Activated naive CD4-positive, alpha-beta T cell treated with anti-CD3 and anti-CD28 coated beads, Interleukin-2, amount 50 U/mL, for 24 hours (primary cell): ENCODE measurements at regions not wholly inside any gene's neighbourhood (a gene's known extent, or its start where the extent isn't known, plus 50 kb on each side); places are given as distances from the start of the nearest gene placed in this dataset.
"Not testable (repeated sequence)": the region's sequence is repeated elsewhere in the genome, so short reads cannot be mapped to it uniquely, and the experiment has no call there.

Experiments
- H3K27ac Mint-ChIP-seq: one replicate; pipeline ENCODE4 v1.8.0; 2021; ENCODE audit warnings: mild to moderate bottlenecking, mixed read lengths
- H3K27me3 Mint-ChIP-seq: one replicate; pipeline ENCODE4 v1.8.0; 2021; ENCODE audit warnings: mixed read lengths
- H3K36me3 Mint-ChIP-seq: one replicate; pipeline ENCODE4 v1.8.0; 2021; ENCODE audit warnings: mixed read lengths
- H3K4me1 Mint-ChIP-seq: one replicate; pipeline ENCODE4 v1.8.0; 2021; ENCODE audit warnings: mixed read lengths
- H3K4me3 Mint-ChIP-seq: one replicate; pipeline ENCODE4 v1.8.0; 2021; ENCODE audit warnings: mild to moderate bottlenecking, mixed read lengths
- H3K9me3 Mint-ChIP-seq: one replicate; pipeline ENCODE4 v1.8.0; 2021; ENCODE audit warnings: mixed read lengths

GRCh38 chr1:181206979-181207790, 118.7 kb downstream of the IER5 start:
- H3K9me3 Mint-ChIP-seq = no peaks in the 10 kb centered on the region
- no peaks in the 10 kb centered on the region for H3K27me3 Mint-ChIP-seq
- no peaks in the 10 kb centered on the region for H3K4me1 Mint-ChIP-seq
- no peak overlapping the region for H3K27ac Mint-ChIP-seq
- no peak overlapping the region for H3K4me3 Mint-ChIP-seq
- H3K36me3 Mint-ChIP-seq = no peaks in the 10 kb centered on the region

- H3K27ac Mint-ChIP-seq = no peak overlapping the region
- no peaks in the 10 kb centered on the region for H3K4me1 Mint-ChIP-seq
- H3K27me3 Mint-ChIP-seq = no peaks in the 10 kb centered on the region
- H3K36me3 Mint-ChIP-seq = no peaks in the 10 kb centered on the region
- H3K4me3 Mint-ChIP-seq = no peak overlapping the region
- no peaks in the 10 kb centered on the region for H3K9me3 Mint-ChIP-seq
These were observed 119.6 kb downstream of the IER5 start for GRCh38 chr1:181208083-181208482.

- Mint-ChIP-seq H3K4me1 (no peaks in the 10 kb centered on the region), H3K4me3 (no peak overlapping the region), H3K27me3 (no peaks in the 10 kb centered on the region), H3K36me3 (no peaks in the 10 kb centered on the region), H3K27ac (no peak overlapping the region), H3K9me3 (no peaks in the 10 kb centered on the region)
These were observed 120.5 kb downstream of the IER5 start for GRCh38 chr1:181208967-181209366.

GRCh38 chr1:181213056-181213455, 124.6 kb downstream of the IER5 start:
- Mint-ChIP-seq H3K27ac (no peak overlapping the region), H3K4me3 (no peak overlapping the region), H3K27me3 (no peaks in the 10 kb centered on the region), H3K4me1 (no peaks in the 10 kb centered on the region), H3K36me3 (no peaks in the 10 kb centered on the region), H3K9me3 (no peaks in the 10 kb centered on the region)

DNA sequence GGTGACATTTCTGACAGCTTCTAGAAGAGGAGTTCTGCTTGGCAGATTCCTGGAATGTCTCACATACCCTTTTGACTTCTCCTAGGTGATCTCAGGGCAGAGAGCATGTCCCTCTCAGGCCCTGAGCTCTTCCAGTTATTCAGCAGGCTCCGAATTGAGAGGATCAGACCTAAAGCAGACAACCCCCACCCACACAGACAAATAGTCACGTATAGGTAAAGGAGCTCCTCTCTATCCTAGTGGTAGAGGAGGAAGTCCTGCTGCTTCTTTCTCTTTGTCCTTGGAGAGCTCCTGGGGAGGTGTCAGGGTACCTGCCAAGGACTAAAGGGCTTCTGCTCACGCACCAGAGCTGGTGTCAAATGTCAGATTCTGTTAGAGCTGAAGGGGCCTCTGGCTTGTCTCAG, 128.1 kb downstream of the IER5 start:
- Mint-ChIP-seq H3K4me1 (no peaks in the 10 kb centered on the region), H3K9me3 (no peaks in the 10 kb centered on the region), H3K27ac (no peak overlapping the region), H3K27me3 (no peaks in the 10 kb centered on the region), H3K4me3 (no peak overlapping the region), H3K36me3 (no peaks in the 10 kb centered on the region)

DNA sequence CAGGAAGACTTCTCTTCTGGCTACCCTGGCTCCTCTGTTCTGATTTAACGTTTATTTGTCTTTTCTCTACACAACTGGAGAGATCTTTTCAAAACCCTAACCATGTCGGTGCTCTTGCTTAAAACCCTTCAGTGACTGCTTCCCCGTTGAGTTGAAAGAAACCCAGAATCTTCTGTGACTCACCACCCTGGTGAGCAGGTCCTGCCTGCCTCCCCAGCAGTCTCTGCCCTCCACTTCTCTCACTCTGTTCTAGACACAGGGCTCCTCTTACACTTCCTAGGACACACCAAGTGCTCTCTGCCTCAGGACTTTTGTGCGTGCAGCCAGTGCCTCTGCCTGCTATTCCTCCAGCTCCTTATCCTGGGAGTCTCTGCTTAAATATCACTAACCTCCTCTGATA, 131.4 kb downstream of the IER5 start:
- Mint-ChIP-seq H3K36me3 (peaks cover 2% of the 10 kb centered on the region), H3K27me3 (no peaks in the 10 kb centered on the region), H3K27ac (no peak overlapping the region)

DNA sequence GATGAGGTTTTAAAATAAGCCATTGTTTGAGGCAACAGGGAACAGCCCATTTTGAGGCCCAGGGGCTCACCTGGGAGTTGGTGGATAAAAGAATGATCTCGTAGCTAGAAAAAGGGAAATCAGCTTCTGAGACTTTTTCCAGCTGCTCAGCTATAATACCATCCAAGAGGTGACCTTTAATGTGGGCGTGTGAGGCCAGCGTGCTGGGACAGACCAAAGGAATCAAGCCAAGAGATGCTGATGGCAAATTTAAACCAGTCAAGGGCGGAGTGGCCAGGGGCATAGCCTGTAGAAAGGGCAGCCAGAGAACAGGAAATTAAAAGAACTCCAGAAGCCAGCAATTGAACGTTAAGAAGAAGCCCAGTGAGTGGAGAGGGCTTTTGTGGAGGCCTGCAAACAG, 132.6 kb downstream of the IER5 start:
- H3K36me3 Mint-ChIP-seq = peaks cover 2% of the 10 kb centered on the region
- no peaks in the 10 kb centered on the region for H3K27me3 Mint-ChIP-seq
- no peaks in the 10 kb centered on the region for H3K4me1 Mint-ChIP-seq
- H3K4me3 Mint-ChIP-seq = no peak overlapping the region
- H3K27ac Mint-ChIP-seq = no peak overlapping the region
- H3K9me3 Mint-ChIP-seq = no peaks in the 10 kb centered on the region

More for the DNA sequence above, 131.4 kb downstream of the IER5 start:
- no peak overlapping the region for H3K4me3 Mint-ChIP-seq
- H3K4me1 Mint-ChIP-seq = no peaks in the 10 kb centered on the region
- H3K9me3 Mint-ChIP-seq = no peaks in the 10 kb centered on the region

DNA sequence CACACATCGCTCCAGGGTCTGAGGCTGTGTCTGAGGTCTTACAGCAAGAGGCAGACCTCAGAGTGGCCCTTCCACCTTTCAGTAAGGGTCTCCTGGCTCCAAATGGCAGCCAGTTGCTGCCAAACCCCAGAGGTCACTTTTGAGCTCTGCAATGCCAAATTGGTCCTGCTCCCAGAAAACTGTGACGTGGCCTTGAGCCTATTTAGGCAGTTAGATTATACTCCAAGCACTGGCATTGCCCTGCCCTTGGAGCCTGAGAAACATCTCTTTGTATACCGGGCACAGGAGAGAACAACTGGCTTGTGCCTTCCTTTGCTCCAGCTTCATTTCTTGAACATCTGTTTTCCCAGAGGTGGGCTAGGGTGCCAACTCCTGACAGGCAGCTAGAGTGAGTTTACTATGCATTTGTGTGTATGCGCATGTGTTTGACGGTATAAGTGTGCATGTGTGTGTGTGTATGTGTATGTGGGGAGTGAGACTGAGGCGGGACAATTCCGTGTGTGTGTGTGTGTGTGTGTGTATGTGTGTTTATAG, 134.5 kb downstream of the IER5 start:
- H3K36me3 Mint-ChIP-seq = peaks cover 5% of the 10 kb centered on the region

GRCh38 chr1:181226728-181227127, 138.2 kb downstream of the IER5 start:
- not testable (repeated sequence) for H3K9me3 Mint-ChIP-seq, H3K4me1 Mint-ChIP-seq, H3K36me3 Mint-ChIP-seq, H3K4me3 Mint-ChIP-seq, H3K27ac Mint-ChIP-seq, H3K27me3 Mint-ChIP-seq

More for the DNA sequence above, 134.5 kb downstream of the IER5 start:
- Mint-ChIP-seq H3K9me3 (peaks cover 5% of the 10 kb centered on the region), H3K27ac (no peak overlapping the region), H3K4me1 (no peaks in the 10 kb centered on the region), H3K4me3 (no peak overlapping the region), H3K27me3 (no peaks in the 10 kb centered on the region)

GRCh38 chr1:181239086-181239485, 150.6 kb downstream of the IER5 start:
- no peak overlapping the region for H3K27ac Mint-ChIP-seq
- no peaks in the 10 kb centered on the region for H3K27me3 Mint-ChIP-seq
- H3K36me3 Mint-ChIP-seq = no peaks in the 10 kb centered on the region
- H3K9me3 Mint-ChIP-seq = no peaks in the 10 kb centered on the region
- no peaks in the 10 kb centered on the region for H3K4me1 Mint-ChIP-seq
- H3K4me3 Mint-ChIP-seq = no peak overlapping the region

DNA sequence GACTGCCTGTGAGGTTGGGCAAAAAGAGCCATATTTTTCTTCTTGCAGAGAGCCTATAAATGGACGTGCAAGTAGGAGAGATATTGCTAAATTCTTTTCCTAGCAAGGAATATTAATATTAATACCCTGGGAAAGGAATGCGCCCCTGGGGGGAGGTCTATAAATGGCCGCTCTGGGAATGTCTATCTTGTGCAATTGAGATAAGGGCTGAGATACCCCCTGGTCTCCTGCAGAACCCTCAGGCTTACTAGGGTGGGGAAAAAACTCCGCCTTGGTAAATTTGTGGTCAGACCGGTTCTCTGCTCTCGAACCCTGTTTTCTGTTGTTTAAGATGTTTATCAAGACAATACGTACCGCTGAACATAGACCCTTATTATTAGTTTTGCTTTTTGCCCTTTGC, 157.8 kb downstream of the IER5 start:
- H3K36me3 Mint-ChIP-seq, H3K4me1 Mint-ChIP-seq, H3K4me3 Mint-ChIP-seq, H3K27ac Mint-ChIP-seq, H3K27me3 Mint-ChIP-seq: not testable (repeated sequence)
- H3K9me3 Mint-ChIP-seq = peaks cover 14% of the 10 kb centered on the region

DNA sequence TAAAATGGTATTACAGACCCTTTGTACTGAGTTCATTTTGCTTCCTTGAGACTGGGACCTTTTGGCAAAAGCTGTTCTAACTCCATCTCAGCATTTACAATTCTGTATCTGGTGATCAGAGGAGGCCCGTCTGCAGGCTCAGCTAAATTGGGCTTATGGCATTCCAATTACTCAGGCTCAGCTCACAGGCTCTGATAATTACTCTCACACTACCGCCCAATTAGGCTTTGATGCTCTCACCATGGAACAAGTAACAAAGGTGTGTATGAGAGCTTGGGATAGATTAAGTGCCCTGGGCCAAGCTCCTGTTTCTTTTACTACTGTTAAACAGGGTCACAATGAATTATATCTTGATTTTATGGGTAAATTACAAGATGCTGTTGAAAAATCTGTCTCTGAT, 159.9 kb downstream of the IER5 start:
- H3K27me3 Mint-ChIP-seq, H3K27ac Mint-ChIP-seq, H3K36me3 Mint-ChIP-seq, H3K4me1 Mint-ChIP-seq, H3K4me3 Mint-ChIP-seq: not testable (repeated sequence)
- H3K9me3 Mint-ChIP-seq = peaks cover 14% of the 10 kb centered on the region

GRCh38 chr1:181249186-181249585, 160.7 kb downstream of the IER5 start:
- Mint-ChIP-seq H3K4me3 (no peak overlapping the region), H3K36me3 (peaks cover 8% of the 10 kb centered on the region), H3K27ac (no peak overlapping the region), H3K27me3 (no peaks in the 10 kb centered on the region), H3K9me3 (peaks cover 14% of the 10 kb centered on the region), H3K4me1 (no peaks in the 10 kb centered on the region)

DNA sequence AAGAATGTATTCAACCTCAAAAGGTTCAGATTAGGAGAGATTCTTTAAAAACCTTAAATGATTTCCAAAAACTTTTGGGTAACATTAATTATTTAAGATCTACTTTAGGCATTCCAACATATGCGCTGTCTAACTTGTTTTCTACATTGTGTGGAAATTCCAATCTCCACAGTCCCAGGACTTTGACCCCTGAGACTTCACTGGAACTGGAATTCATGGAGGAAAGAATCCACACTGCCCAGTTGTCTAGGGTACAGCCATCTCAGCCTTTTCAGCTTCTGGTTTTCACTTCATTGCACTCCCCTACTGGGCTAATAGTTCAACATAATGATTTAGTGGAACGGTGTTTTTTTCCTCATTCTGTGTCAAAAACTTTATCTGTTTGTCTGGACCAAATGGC, 161.5 kb downstream of the IER5 start:
- peaks cover 17% of the 10 kb centered on the region for H3K9me3 Mint-ChIP-seq
- no peaks in the 10 kb centered on the region for H3K4me1 Mint-ChIP-seq
- no peaks in the 10 kb centered on the region for H3K27me3 Mint-ChIP-seq
- peaks cover 10% of the 10 kb centered on the region for H3K36me3 Mint-ChIP-seq
- H3K27ac Mint-ChIP-seq = no peak overlapping the region
- no peak overlapping the region for H3K4me3 Mint-ChIP-seq

DNA sequence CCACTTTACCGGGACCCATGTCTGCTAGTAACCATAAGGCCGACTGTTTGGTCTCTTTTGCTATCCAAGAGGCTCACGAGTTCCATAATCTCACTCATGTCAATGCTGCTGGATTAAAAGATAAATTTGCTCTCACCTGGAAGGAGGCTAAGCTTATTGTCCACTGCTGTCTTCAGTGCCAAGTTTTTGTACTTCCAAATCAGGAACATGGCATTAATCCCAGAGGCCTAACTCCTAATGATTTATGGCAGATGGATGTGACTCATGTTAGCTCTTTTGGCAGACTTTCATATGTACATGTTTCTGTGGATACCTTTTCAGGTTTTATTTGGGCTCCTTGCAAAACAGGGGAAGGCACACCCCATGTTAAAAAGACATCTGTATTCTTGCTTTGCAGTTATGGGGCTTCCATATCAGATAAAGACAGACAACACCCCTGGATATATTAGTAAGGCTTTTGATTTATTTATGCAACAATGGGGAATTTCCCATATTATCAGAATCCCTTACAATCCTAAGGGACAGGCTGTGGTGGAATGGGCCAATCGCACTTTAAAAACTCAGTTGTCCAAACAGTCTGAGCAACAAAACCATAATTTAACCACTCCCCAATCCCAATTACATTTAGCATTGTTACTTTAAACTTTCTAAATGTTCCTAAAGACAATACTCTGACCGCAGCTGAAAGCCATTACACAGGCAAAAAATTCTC, 162.7 kb downstream of the IER5 start:
- Mint-ChIP-seq H3K9me3 (peaks cover 21% of the 10 kb centered on the region), H3K36me3 (peaks cover 10% of the 10 kb centered on the region), H3K27me3 (no peaks in the 10 kb centered on the region), H3K27ac (no peak overlapping the region), H3K4me1 (no peaks in the 10 kb centered on the region), H3K4me3 (no peak overlapping the region)

GRCh38 chr1:181251713-181252075, 163.2 kb downstream of the IER5 start:
- Mint-ChIP-seq H3K27me3 (no peaks in the 10 kb centered on the region), H3K27ac (no peak overlapping the region), H3K36me3 (peaks cover 9% of the 10 kb centered on the region), H3K9me3 (peaks cover 18% of the 10 kb centered on the region), H3K4me3 (no peak overlapping the region), H3K4me1 (no peaks in the 10 kb centered on the region)
